ENCODE measurements at regions not wholly inside any gene's neighbourhood (a gene's known extent, or its start where the extent isn't known, plus 50 kb on each side); places are given as distances from the start of the nearest gene placed in this dataset.

DNA sequence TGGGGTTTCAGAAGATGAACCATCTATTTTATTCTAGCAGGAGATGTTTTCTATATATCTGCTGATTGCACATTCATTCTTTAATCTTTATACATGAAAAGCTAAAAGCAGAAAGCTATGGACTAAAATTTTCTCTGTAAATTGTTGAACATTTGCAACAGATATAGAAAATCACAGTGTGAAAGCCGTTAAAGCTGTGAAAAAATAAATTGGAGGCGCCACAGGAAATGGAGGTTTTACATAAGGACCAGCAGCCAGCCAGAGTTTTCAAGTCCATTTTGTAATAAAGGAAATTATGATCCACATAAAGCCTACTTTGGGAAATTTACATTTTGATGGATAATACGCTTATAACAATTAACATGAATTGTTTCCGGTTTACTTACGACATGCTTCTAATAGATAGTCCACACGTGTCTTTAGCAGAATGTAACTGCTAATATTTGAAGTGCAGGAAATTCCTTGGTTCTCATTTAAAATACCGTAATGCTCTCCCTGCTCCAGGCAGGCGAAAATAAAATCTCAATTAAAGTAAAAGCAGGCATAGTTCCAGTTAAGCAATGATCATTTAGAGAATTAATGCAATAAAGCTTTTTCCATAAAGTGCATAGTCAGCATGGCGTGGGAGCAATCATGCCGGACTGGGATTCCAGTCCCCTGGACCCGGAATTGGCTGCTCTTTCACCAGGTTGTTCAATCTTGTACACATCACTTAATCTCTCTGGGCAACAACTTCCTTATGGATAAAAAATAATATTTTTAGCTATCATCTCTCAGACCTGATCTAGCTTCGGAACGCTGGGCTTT is 445.4 kb downstream of the ZNF608 start:
- no peak for DNase-seq

DNA sequence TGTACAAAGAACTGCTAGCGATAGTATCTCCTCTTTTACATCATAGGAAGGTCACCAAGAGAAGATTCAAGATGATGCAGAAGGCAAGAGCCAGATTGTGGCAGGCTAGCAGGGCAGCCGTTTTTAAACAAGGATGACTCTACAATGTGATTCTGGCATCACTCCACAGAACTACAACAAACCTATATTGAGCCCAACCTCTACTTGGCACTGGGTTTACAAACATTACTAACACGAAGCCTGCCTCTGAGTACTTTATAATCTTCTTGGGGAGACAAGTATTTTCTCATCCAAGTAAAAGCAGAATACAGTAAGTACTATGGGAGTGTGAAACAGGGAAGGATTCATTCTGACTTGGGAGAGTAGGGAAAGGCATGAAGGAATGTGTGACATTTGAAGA is 448.6 kb downstream of the ZNF608 start:
- no peak for DNase-seq
- intact Hi-C loops (cut with DNase I) = no loop called here

More for the DNA sequence above, 445.4 kb downstream of the ZNF608 start:
- intact Hi-C loops (cut with DNase I) = no loop called here

- intact Hi-C loops (cut with DNase I) = no loop called here
- no peak for DNase-seq
These were observed 454.1 kb downstream of the ZNF608 start for GRCh38 chr5:124292322-124292855.

DNA sequence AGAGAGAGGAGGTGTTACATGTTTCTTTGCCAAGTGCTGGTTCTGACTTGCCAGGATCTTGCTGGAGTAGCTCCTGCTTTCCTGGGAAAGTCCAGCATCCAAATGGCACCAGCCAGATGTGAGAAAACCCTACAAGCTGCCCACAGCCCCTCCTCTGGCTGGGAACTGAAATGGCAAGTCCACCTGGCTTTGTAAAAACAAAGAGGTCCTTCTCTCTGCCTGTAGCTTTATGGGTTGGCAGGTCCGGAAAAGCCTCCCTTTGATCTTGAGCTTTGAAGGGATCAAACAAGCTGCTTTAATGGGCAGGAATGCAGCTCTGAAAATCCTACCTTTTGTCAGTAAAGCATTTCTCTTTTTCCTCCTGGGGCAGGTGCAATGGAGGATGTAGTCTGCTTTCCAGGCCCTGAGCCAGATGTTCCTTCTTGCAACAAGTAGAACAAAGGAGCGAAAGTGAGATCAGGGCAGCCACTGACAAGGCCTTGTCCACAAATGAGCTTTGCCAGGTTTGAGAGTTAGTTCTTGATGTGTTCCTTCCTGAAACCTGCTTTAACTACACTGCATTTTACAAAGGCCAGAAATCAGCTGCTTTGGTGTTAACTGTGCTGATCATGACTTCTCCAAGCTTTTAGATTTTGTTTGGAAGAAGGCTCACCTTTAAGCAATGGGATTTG is 456.7 kb downstream of the ZNF608 start:
- peak in 8 of 10 donors; percentile 16 to 85 (median 28) for DNase-seq
- intact Hi-C loops (cut with DNase I) = no loop called here

- peak; percentile 58 to 97 (median 72) for DNase-seq
- intact Hi-C loops (cut with DNase I) = no loop called here
These were observed 457.3 kb downstream of the ZNF608 start for GRCh38 chr5:124289130-124289529.

- no peak for DNase-seq
These were observed 458.6 kb downstream of the ZNF608 start for GRCh38 chr5:124287813-124288212.

GRCh38 chr5:124285733-124286132 is 460.7 kb downstream of the ZNF608 start:
- no peak for DNase-seq
- intact Hi-C loops (cut with DNase I) = no loop called here

More at GRCh38 chr5:124287813-124288212, 458.6 kb downstream of the ZNF608 start:
- intact Hi-C loops (cut with DNase I) = no loop called here

DNA sequence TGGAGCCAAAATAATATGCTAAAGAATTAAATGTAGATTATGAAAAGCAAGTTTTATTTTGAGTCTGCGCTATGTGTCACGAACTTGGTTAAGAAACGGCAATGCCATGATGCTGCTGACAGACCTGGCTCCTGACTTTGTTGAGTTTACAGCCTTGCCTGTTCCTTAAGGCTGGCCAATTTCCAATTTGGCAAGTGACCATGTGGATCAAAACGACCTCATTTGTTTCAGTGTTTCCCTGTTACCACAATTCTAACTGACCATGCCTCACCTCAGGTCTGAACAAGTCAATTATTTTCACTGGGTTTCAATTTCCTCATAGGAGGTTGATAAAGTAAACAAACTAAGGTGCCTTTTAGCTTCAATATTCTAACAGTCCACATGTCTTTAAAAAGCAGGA is 461.4 kb downstream of the ZNF608 start:
- intact Hi-C loops (cut with DNase I) = no loop called here
- DNase-seq = no peak

GRCh38 chr5:124283031-124283430 is 463.4 kb downstream of the ZNF608 start:
- DNase-seq = no peak
- intact Hi-C loops (cut with DNase I) = no loop called here

DNA sequence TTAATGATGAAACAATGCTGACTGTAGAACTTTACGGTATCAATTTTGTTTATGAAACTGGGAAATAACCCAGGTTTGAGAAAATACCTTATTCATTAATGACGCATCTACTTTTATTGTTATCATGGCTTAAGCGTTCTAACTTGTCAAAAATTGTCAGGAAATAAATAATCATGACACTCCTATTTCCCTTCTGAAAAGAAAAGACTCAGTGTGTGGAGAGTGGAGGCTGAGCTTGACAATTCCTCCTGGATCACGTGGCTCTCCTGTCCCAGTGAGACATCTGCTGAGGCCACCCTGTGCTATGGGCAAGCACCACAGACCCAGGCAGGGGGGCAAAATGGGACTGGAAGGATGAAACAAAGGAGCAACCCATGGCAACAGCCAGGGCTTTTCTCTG is 466.4 kb downstream of the ZNF608 start:
- intact Hi-C loops (cut with DNase I) = no loop called here
- DNase-seq = no peak

DNA sequence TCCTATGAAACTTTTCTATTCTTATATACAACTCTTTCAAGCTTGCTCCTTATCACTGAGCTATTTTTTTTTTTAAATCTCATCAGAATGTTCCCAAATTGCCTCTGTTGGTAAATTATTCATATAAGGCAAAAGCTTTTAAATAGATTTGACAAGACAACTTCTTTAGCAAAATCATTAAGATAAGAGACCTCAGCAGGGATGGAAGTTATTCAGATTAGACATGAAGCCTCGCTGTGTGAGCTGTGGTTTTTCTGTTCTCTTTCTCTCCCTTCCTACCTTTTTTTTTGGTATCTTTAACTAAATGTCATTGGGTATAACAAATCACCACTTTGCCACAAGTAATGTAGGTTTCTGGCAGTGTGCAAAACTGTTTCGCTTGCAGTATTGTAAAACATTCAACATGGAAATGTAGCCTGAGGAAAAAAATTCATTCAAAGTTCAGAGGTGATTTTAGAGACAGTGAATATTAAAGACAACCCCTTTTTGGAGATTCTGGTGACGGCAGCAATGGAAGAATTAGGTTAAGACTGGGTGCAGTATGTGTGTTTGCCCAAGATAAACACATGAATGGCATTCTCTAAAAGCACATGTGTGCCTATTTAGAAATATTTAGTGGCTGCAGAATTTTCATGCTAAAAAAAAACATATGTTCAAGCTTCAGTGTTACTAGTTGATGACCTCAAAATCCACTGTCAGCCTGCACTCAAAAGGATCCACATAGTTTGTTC is 467.1 kb downstream of the ZNF608 start:
- intact Hi-C loops (cut with DNase I) = no loop called here
- no peak for DNase-seq

DNA sequence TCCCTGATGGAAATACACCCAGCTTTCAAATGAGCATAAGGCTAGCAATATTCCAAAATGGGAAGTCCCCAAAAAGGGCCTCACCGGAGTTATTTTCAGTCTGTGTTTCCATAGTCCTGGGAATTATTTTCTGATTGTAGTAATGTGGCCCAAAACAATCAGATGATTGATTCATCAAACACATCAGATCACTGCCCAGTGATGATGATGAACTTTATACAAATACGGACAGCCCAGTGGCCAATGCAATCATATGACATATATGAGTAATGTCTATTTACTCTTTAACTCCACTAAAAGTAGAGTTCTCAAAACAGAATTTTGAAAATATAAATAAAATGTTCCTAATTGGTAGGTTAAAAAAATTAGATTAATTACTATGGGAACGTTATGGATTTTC is 467.8 kb downstream of the ZNF608 start:
- DNase-seq = no peak
- intact Hi-C loops (cut with DNase I) = no loop called here

GRCh38 chr5:124277767-124278545 is 468.5 kb downstream of the ZNF608 start:
- no peak for DNase-seq

GRCh38 chr5:124276166-124276565 is 470.3 kb downstream of the ZNF608 start:
- DNase-seq = no peak
- intact Hi-C loops (cut with DNase I) = no loop called here

More at GRCh38 chr5:124277767-124278545, 468.5 kb downstream of the ZNF608 start:
- intact Hi-C loops (cut with DNase I) = no loop called here

GRCh38 chr5:124274949-124275348 is 471.5 kb downstream of the ZNF608 start:
- no peak for DNase-seq
- intact Hi-C loops (cut with DNase I) = no loop called here

GRCh38 chr5:124264499-124264898 is 481.9 kb downstream of the ZNF608 start:
- DNase-seq = no peak
- intact Hi-C loops (cut with DNase I) = no loop called here

GRCh38 chr5:124263680-124264491 is 482.6 kb downstream of the ZNF608 start:
- DNase-seq = peak in 4 of 10 donors; percentile 21 to 88 (median 31)
- intact Hi-C loops (cut with DNase I) = no loop called here

DNA sequence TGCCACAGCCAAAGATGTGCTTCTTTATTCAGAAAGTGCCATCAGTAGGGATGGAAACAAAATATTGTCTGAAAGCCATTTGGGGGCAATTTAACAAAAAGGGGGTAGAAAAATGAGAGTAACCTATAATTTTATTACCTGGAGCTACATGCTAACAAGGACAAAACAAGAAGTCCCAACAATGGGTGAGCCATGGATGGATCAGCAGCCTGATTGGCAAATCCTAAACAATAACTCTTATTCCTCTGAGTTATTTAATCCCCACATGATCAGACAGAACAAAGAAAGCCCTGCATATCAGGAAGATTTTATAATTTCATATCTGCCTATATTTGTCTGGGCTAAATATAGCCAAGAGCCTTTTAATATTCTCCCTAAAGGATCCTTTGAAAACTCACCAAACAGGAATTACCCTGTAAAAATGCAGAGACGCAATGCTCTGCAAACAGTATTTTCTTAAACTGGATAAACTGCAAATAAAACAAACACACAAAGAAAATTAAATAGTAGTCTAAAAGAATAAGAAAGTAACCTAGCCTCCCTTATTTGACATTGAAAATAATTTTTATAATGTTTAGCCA is 483.4 kb downstream of the ZNF608 start:
- intact Hi-C loops (cut with DNase I) = no loop called here
- DNase-seq = no peak

DNA sequence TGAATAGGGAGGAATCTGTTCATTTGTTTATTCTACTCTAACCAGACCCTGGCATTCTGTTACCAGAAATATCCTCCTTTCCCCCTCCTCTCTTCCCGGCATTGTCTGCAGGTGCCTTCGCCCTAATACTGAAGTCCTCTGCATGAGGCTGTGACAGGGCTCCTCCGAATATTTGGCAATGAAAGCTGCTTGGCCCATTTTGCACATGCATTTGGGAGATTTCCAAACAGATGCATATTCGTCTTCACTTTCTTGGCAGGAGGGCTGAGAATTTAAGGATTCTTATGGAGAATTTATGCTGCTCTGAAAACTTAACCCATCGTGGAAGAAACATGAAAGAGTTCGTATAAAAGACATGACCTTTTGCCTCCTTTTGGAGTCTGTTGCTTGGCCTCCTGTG is 484.0 kb downstream of the ZNF608 start:
- intact Hi-C loops (cut with DNase I) = no loop called here
- DNase-seq = no peak
